K562 (cell line): ENCODE measurements at regions not wholly inside any gene's neighbourhood (a gene's known extent, or its start where the extent isn't known, plus 50 kb on each side); places are given as distances from the start of the nearest gene placed in this dataset.

Experiments used
- BRD9 ChIP-seq: fragments of 450-650 bp; IDR thresholded peaks from 2 replicates; pipeline ENCODE4 v1.6.1; 2018; ENCODE audit warnings: low read depth; ENCODE audit not compliant: partially characterized antibody
- DMBX1 ChIP-seq: fragments of 250-450 bp; sonication (Bioruptor Pico); IDR thresholded peaks from 2 replicates; pipeline ENCODE4 v1.8.0; 2022; ENCODE audit warnings: inconsistent platforms, mild to moderate bottlenecking, moderate library complexity, borderline replicate concordance
- FOXO4 ChIP-seq: fragments of 450-650 bp; formaldehyde crosslinking; IDR thresholded peaks from 2 replicates; pipeline ENCODE4 v1.4.0; 2020; ENCODE audit warnings: mild to moderate bottlenecking, moderate library complexity
- FOXP1 ChIP-seq: sonication (generic); formaldehyde crosslinking; IDR thresholded peaks from 2 replicates; pipeline ENCODE4 v1.8.0; 2022; ENCODE audit warnings: mild to moderate bottlenecking, missing genetic modification reagents
- GABPB1 ChIP-seq: sonication (generic); formaldehyde crosslinking; IDR thresholded peaks from 2 replicates; pipeline ENCODE4 v1.8.0; 2022; ENCODE audit warnings: mild to moderate bottlenecking, missing genetic modification reagents
- HOXB6 ChIP-seq: fragments of 250-450 bp; sonication (Bioruptor Pico); IDR thresholded peaks from 2 replicates; pipeline ENCODE4 v1.5.1; 2022; ENCODE audit warnings: mild to moderate bottlenecking, borderline replicate concordance
- KDM5B ChIP-seq: fragments of 200-600 bp; sonication (generic); IDR thresholded peaks from 2 replicates; pipeline ENCODE4 v1.6.1; 2012; ENCODE audit warnings: low read depth, mild to moderate bottlenecking, moderate library complexity, low read length, control low read depth, inconsistent platforms; ENCODE audit not compliant: insufficient replicate concordance
- NFYB ChIP-seq: IDR thresholded peaks from 2 replicates; pipeline ENCODE4 v1.6.1; 2011; ENCODE audit warnings: mild to moderate bottlenecking, moderate library complexity; ENCODE audit not compliant: insufficient read length; ENCODE audit errors: extremely low read depth
- SIN3A ChIP-seq, 2 experiments: fragments of 150-350 bp in 1 of 2; IDR thresholded peaks; 2 replicates each; pipeline ENCODE4 v1.6.1; 2011 to 2016; ENCODE audit warnings: borderline replicate concordance in 2 of 2, low read depth in 2 of 2, low read length in 2 of 2, mild to moderate bottlenecking in 2 of 2, moderate library complexity in 2 of 2; ENCODE audit not compliant: control insufficient read depth in 1 of 2
- SOX6 ChIP-seq: fragments of 450-650 bp; IDR thresholded peaks from 2 replicates; pipeline ENCODE4 v1.6.1; 2014; ENCODE audit warnings: mild to moderate bottlenecking
- SRSF9 ChIP-seq: fragments of 200-400 bp; formaldehyde crosslinking; IDR thresholded peaks from 2 replicates; pipeline ENCODE4 v1.6.1; 2017; ENCODE audit warnings: low read depth, low read length, borderline replicate concordance
- TFAM ChIP-seq: fragments of 250-450 bp; sonication (Bioruptor Pico); conservative IDR thresholded peaks from 2 replicates; pipeline ENCODE4 v1.5.0; 2021; ENCODE audit warnings: mild to moderate bottlenecking, moderate library complexity
- TOE1 ChIP-seq, 2 experiments: fragments of 450-650 bp in 1 of 2; sonication (generic) in 1 of 2; formaldehyde crosslinking in 1 of 2; IDR thresholded peaks; 2 replicates each; pipeline versions ENCODE4 v1.7.1 to v1.8.0; 2016 to 2022; ENCODE audit warnings: borderline replicate concordance in 2 of 2, mild to moderate bottlenecking in 2 of 2, antibody characterized with exemption in 1 of 2, inconsistent platforms in 1 of 2, low read depth in 1 of 2, missing genetic modification reagents in 1 of 2, moderate library complexity in 1 of 2
- ZBTB11 ChIP-seq, 3 experiments: fragments of 200-800 bp in 1 of 3; fragments of 250-450 bp in 1 of 3; fragments of 450-650 bp in 1 of 3; sonication (Bioruptor Pico) in 1 of 3; sonication (Bioruptor generic) in 1 of 3; formaldehyde crosslinking in 1 of 3; IDR thresholded peaks; 2 replicates each; pipeline versions ENCODE4 v1.6.1 to v1.8.0; 2016 to 2022; ENCODE audit warnings: mild to moderate bottlenecking in 2 of 3, missing genetic modification characterization in 2 of 3, missing compliant biosample characterization in 1 of 3, moderate library complexity in 1 of 3
- ZBTB8A ChIP-seq: fragments of 450-650 bp; IDR thresholded peaks from 2 replicates; pipeline ENCODE4 v1.6.1; 2018; ENCODE audit warnings: mild to moderate bottlenecking, moderate library complexity; ENCODE audit not compliant: partially characterized antibody
- ZNF263 ChIP-seq: sonication (generic); formaldehyde crosslinking; IDR thresholded peaks from 2 replicates; pipeline ENCODE4 v1.8.0; 2022; ENCODE audit warnings: mild to moderate bottlenecking, missing genetic modification reagents, borderline replicate concordance
- ZNF3 ChIP-seq: fragments of 250-450 bp; sonication (Bioruptor Pico); IDR thresholded peaks from 2 replicates; pipeline ENCODE4 v1.5.0; 2021; ENCODE audit warnings: mild to moderate bottlenecking, moderate library complexity
- ZNF408 ChIP-seq: fragments of 250-450 bp; sonication (Bioruptor Pico); IDR thresholded peaks from 2 replicates; pipeline ENCODE4 v1.4.0; 2020; ENCODE audit warnings: low read depth, mild to moderate bottlenecking, moderate library complexity
- ZNF561 ChIP-seq: fragments of 450-650 bp; formaldehyde crosslinking; conservative IDR thresholded peaks from 2 replicates; pipeline ENCODE4 v1.4.0; 2020; ENCODE audit warnings: mild to moderate bottlenecking, moderate library complexity
- ZNF668 ChIP-seq: fragments of 250-450 bp; sonication (Bioruptor Pico); IDR thresholded peaks from 2 replicates; pipeline ENCODE4 v1.8.0; 2022; ENCODE audit warnings: mild to moderate bottlenecking, inconsistent platforms
- ZNF75A ChIP-seq: fragments of 450-650 bp; formaldehyde crosslinking; IDR thresholded peaks from 2 replicates; pipeline ENCODE4 v1.4.0; 2020; ENCODE audit warnings: mild to moderate bottlenecking

GRCh38 chr9:129406278-129407225 is 214.3 kb downstream of the C9orf50 start (continued):
- TF ChIP-seq GABPB1 (CRISPR knock-in tag) (peak; percentile 71), ZNF668 (no peak), HOXB6 (CRISPR knock-in tag) (no peak), ZBTB11 (CRISPR knock-in tag; IDR thresholded peaks at IDR 0.05) (peak in 1 of 3 experiments; percentile 63; a peak in 1 of 6 replicates), ZNF408 (CRISPR knock-in tag) (no peak), SRSF9 (no peak), ZNF3 (CRISPR knock-in tag) (no peak), SOX6 (peak; percentile 61; the same call in 1 of the 2 replicates), ZNF75A (no peak), ZNF263 (peak; percentile 80; the same call in 1 of the 2 replicates), TOE1 (IDR thresholded peaks at IDR 0.05; ENCODE audit: borderline replicate concordance) (0 out of 2 replicates have a peak, but pooled peaks have one; percentile 27), TOE1 (CRISPR knock-in tag; IDR thresholded peaks at IDR 0.05; ENCODE audit: borderline replicate concordance, low read depth) (0 out of 2 replicates have a peak, but pooled peaks have one; percentile 69), FOXP1 (CRISPR knock-in tag) (no peak; the same call in 1 of the 2 replicates), BRD9 (peak; percentile 90), TFAM (CRISPR knock-in tag) (no peak), NFYB (no peak), KDM5B (peak; percentile 59), SIN3A (IDR thresholded peaks at IDR 0.05; ENCODE audit: borderline replicate concordance in 2 of 2, control insufficient read depth in 1 of 2, low read depth in 2 of 2, low read length in 2 of 2) (peak; percentile 36 to 84; a peak in 2 of 4 replicates), DMBX1 (CRISPR knock-in tag) (0 out of 2 replicates have a peak, but pooled peaks have one; percentile 17), FOXO4 (CRISPR knock-in tag) (no peak), ZBTB8A (no peak), ZNF561 (CRISPR knock-in tag) (no peak)
